IMR-90 (cell line): ENCODE measurements at regions not wholly inside any gene's neighbourhood (a gene's known extent, or its start where the extent isn't known, plus 50 kb on each side); places are given as distances from the start of the nearest gene placed in this dataset.

Experiments used
- BHLHE40 ChIP-seq: fragments of 150-350 bp; IDR thresholded peaks from 2 replicates; pipeline ENCODE4 v1.6.1; 2016; ENCODE audit warnings: mild to moderate bottlenecking, low read depth, low read length
- POLR2A ChIP-seq: IDR thresholded peaks from 2 replicates; pipeline ENCODE4 v1.6.1; 2012; ENCODE audit warnings: mild to moderate bottlenecking, low read depth, low read length
- TF ChIP-seq, protein P1 (sequence below): conservative IDR thresholded peaks from 2 replicates; pipeline ENCODE4 v1.5.1; 2012; ENCODE audit warnings: mild to moderate bottlenecking, low read depth, low read length, improper control_type of control experiment

DNA sequence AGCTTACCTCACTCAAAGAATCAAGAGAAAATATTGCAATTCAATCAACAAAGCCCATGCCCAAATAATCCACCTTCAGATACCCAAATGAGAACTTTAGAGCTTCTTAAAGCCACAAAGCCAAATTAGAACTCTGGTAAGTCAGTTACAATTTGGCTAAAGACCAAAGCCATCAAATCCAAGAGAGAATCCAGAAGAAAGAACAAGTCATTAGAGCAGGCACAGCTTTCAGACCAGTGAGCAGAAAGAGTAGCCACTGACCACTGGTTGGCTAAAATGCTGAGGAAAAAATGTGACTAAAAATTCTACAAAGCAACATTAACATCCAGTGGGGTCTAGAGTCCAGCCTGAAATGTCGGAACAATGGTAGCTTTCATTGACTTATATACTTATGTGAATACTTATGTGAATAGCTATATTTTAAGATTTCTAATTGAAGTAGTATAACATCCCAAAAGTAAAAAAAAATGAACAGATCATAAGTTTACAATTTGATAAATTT lies 735.2 kb upstream of the TBX3 start:
- no peak for TF ChIP-seq POLR2A
- no peak for TF ChIP-seq BHLHE40
- TF ChIP-seq, protein P1, sequence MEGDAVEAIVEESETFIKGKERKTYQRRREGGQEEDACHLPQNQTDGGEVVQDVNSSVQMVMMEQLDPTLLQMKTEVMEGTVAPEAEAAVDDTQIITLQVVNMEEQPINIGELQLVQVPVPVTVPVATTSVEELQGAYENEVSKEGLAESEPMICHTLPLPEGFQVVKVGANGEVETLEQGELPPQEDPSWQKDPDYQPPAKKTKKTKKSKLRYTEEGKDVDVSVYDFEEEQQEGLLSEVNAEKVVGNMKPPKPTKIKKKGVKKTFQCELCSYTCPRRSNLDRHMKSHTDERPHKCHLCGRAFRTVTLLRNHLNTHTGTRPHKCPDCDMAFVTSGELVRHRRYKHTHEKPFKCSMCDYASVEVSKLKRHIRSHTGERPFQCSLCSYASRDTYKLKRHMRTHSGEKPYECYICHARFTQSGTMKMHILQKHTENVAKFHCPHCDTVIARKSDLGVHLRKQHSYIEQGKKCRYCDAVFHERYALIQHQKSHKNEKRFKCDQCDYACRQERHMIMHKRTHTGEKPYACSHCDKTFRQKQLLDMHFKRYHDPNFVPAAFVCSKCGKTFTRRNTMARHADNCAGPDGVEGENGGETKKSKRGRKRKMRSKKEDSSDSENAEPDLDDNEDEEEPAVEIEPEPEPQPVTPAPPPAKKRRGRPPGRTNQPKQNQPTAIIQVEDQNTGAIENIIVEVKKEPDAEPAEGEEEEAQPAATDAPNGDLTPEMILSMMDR: no peak
